Tibial nerve (tissue), 4 donors: ENCODE measurements at regions not wholly inside any gene's neighbourhood (a gene's known extent, or its start where the extent isn't known, plus 50 kb on each side); places are given as distances from the start of the nearest gene placed in this dataset.

Source experiments
- EP300 ChIP-seq, 2 donors: sonication (generic); formaldehyde crosslinking; IDR thresholded peaks; one replicate each; pipeline ENCODE4 v1.6.1; 2017; ENCODE audit warnings: antibody characterized with exemption in 2 of 2, mild to moderate bottlenecking in 1 of 2
- POLR2A ChIP-seq, 2 donors: fragments of 450-650 bp; IDR thresholded peaks; one replicate each; pipeline ENCODE4 v1.6.1; 2017; ENCODE audit warnings: antibody characterized with exemption in 2 of 2, mild to moderate bottlenecking in 2 of 2, moderate library complexity in 2 of 2
- TF ChIP-seq, protein P1 (sequence below), 5 experiments: fragments of 200-600 bp in 3 of 5; fragments of 450-650 bp in 2 of 5; sonication (generic) in 3 of 5; IDR thresholded peaks; one replicate each; pipeline ENCODE4 v1.5.1; 2016 to 2019; ENCODE audit warnings: antibody characterized with exemption in 5 of 5, mild to moderate bottlenecking in 3 of 5, moderate library complexity in 2 of 5

DNA sequence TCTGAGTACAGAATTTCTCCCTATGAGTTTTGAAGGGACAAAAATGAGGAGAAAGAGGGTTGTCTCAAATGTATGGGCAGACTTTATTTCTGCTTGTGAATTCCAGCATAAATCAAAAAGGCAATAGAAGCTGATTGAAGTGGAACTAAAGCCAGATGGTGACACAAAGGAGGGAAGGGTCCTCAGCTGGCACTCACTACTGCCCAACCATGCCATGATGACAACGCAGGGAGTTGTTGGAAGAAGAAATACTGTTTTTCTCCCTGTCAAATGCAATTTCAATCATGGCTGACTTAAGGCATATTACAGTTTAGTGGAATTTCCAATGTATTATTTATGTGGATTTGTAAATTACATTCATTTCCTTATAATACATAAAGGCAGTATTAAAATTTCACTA, 805.8 kb downstream of the ADGRL2 start:
- TF ChIP-seq, protein P1, sequence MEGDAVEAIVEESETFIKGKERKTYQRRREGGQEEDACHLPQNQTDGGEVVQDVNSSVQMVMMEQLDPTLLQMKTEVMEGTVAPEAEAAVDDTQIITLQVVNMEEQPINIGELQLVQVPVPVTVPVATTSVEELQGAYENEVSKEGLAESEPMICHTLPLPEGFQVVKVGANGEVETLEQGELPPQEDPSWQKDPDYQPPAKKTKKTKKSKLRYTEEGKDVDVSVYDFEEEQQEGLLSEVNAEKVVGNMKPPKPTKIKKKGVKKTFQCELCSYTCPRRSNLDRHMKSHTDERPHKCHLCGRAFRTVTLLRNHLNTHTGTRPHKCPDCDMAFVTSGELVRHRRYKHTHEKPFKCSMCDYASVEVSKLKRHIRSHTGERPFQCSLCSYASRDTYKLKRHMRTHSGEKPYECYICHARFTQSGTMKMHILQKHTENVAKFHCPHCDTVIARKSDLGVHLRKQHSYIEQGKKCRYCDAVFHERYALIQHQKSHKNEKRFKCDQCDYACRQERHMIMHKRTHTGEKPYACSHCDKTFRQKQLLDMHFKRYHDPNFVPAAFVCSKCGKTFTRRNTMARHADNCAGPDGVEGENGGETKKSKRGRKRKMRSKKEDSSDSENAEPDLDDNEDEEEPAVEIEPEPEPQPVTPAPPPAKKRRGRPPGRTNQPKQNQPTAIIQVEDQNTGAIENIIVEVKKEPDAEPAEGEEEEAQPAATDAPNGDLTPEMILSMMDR (IDR thresholded peaks at IDR 0.05) = no peak
- TF ChIP-seq POLR2A (IDR thresholded peaks at IDR 0.05) (no peak), EP300 (IDR thresholded peaks at IDR 0.05) (no peak)
